ENCODE measurements at regions not wholly inside any gene's neighbourhood (a gene's known extent, or its start where the extent isn't known, plus 50 kb on each side); places are given as distances from the start of the nearest gene placed in this dataset.

GRCh38 chr13:103983948-103984347 lies 917.7 kb upstream of the SLC10A2 start:
- no peaks in the 10 kb centered on the region for H3K27me3 ChIP-seq (ENCODE audit: control insufficient read depth, insufficient read depth, low read length)
- H3K36me3 ChIP-seq (ENCODE audit: control insufficient read depth, insufficient read depth, low read length) = no peaks in the 10 kb centered on the region
- DNase-seq (ENCODE audit: low read depth) = no peak
- TF ChIP-seq, protein P1, sequence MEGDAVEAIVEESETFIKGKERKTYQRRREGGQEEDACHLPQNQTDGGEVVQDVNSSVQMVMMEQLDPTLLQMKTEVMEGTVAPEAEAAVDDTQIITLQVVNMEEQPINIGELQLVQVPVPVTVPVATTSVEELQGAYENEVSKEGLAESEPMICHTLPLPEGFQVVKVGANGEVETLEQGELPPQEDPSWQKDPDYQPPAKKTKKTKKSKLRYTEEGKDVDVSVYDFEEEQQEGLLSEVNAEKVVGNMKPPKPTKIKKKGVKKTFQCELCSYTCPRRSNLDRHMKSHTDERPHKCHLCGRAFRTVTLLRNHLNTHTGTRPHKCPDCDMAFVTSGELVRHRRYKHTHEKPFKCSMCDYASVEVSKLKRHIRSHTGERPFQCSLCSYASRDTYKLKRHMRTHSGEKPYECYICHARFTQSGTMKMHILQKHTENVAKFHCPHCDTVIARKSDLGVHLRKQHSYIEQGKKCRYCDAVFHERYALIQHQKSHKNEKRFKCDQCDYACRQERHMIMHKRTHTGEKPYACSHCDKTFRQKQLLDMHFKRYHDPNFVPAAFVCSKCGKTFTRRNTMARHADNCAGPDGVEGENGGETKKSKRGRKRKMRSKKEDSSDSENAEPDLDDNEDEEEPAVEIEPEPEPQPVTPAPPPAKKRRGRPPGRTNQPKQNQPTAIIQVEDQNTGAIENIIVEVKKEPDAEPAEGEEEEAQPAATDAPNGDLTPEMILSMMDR (IDR thresholded peaks at IDR 0.05; ENCODE audit: insufficient read depth, low read length, severe bottlenecking) = no peak
- FAIRE-seq = no peak
- no peak overlapping the region for H3K4me3 ChIP-seq (ENCODE audit: low read depth, low read length)

DNA sequence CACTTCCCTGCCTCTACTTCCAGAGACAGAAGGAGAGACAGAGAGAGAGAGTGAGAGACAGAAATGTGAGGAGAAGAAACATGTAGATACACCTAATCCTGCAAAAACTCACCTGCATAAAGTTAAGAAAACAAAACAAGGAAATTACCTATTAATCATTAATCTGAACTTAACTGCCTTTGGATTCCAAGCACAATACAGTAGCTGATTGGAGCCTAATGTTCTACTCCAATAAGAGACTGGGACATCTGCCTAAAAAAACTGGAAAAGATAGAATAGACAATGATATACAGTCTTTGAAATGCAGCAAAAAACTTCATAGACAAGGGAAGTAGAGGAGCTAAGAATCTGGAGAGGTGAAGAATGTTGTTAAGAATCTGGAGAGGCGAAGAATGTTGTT lies 910.2 kb upstream of the SLC10A2 start:
- DNase-seq (ENCODE audit: low read depth) = no peak
- no peak for FAIRE-seq
- Histone ChIP-seq H3K36me3 (ENCODE audit: control insufficient read depth, insufficient read depth, low read length) (no peaks in the 10 kb centered on the region), H3K4me3 (ENCODE audit: low read depth, low read length) (no peak overlapping the region), H3K27me3 (ENCODE audit: control insufficient read depth, insufficient read depth, low read length) (no peaks in the 10 kb centered on the region)
- TF ChIP-seq, protein P1 (IDR thresholded peaks at IDR 0.05; ENCODE audit: insufficient read depth, low read length, severe bottlenecking) = no peak

DNA sequence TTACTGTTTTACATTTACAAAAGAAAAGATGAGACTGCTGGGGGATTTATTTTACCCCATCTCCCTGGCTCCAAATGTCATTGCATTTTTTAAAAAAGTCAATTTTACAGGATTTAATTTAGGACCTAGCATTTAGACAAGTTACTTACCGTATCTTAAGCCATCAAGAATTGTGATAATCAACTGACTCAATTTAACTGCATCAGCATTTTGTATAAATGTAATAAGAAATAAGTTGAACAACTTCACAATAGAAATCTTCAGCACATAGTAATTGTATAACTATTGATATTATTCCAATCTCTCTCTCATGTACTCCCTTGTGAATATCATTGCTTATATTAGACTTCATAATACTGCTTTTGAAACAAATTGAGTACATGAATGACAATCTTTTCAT lies 907.5 kb upstream of the SLC10A2 start:
- DNase-seq (ENCODE audit: low read depth) (no peak), FAIRE-seq (no peak)
- H3K27me3 ChIP-seq (ENCODE audit: control insufficient read depth, insufficient read depth, low read length) = no peaks in the 10 kb centered on the region
- H3K4me3 ChIP-seq (ENCODE audit: low read depth, low read length) = no peak overlapping the region
- TF ChIP-seq, protein P1 (IDR thresholded peaks at IDR 0.05; ENCODE audit: insufficient read depth, low read length, severe bottlenecking) = no peak
- H3K36me3 ChIP-seq (ENCODE audit: control insufficient read depth, insufficient read depth, low read length) = no peaks in the 10 kb centered on the region

GRCh38 chr13:103969520-103970050 lies 903.4 kb upstream of the SLC10A2 start:
- Histone ChIP-seq H3K4me3 (ENCODE audit: low read depth, low read length) (no peak overlapping the region), H3K36me3 (ENCODE audit: control insufficient read depth, insufficient read depth, low read length) (no peaks in the 10 kb centered on the region), H3K27me3 (ENCODE audit: control insufficient read depth, insufficient read depth, low read length) (no peaks in the 10 kb centered on the region)
- TF ChIP-seq, protein P1 (IDR thresholded peaks at IDR 0.05; ENCODE audit: insufficient read depth, low read length, severe bottlenecking) = no peak
- DNase-seq (ENCODE audit: low read depth) (no peak), FAIRE-seq (no peak)

DNA sequence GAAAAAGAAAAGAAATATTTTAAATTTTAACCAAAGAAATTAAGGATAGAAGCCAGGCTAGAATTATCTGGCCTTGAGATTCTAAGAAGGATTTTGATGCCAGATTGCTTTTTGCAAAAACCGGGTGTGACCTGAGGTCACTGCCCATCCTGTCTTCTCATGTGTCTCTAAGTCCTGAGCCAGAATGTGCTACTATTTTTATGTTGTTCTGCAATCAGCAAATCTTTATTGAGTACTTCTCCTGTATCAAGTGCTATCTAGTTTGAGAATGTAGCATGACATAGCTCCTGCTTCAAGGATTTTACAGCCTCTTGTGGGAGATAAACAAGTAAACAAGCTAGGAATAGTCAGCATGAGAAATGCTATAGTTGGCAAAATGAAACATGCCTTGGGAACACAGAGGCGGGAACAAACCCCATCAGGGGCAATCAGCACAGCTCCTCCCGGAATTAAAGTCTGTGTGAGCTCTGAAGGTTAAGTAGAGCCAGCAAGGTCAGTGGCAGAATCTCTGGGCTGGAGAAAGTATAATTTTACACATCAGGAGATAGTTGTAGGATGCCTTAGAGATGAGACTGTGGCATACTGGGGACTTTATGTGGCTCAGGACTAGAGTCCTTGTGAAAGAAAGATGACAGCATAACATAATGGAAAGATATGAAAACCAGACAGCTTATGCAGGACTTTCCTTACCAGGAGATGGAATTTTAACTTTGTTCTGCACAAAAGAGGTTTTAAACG lies 899.5 kb upstream of the SLC10A2 start:
- DNase-seq (ENCODE audit: low read depth) (no peak), FAIRE-seq (no peak)
- TF ChIP-seq, protein P1 (IDR thresholded peaks at IDR 0.05; ENCODE audit: insufficient read depth, low read length, severe bottlenecking) = no peak
- H3K4me3 ChIP-seq (ENCODE audit: low read depth, low read length) = no peak overlapping the region
- H3K27me3 ChIP-seq (ENCODE audit: control insufficient read depth, insufficient read depth, low read length) = no peaks in the 10 kb centered on the region
- no peaks in the 10 kb centered on the region for H3K36me3 ChIP-seq (ENCODE audit: control insufficient read depth, insufficient read depth, low read length)

GRCh38 chr13:103961784-103962183 lies 895.6 kb upstream of the SLC10A2 start:
- Histone ChIP-seq H3K27me3 (ENCODE audit: control insufficient read depth, insufficient read depth, low read length) (no peaks in the 10 kb centered on the region), H3K4me3 (ENCODE audit: low read depth, low read length) (no peak overlapping the region), H3K36me3 (ENCODE audit: control insufficient read depth, insufficient read depth, low read length) (no peaks in the 10 kb centered on the region)
- no peak for FAIRE-seq
- TF ChIP-seq, protein P1 (IDR thresholded peaks at IDR 0.05; ENCODE audit: insufficient read depth, low read length, severe bottlenecking) = no peak
- no peak for DNase-seq (ENCODE audit: low read depth)
